VCaP (cell line): ENCODE measurements at regions not wholly inside any gene's neighbourhood (a gene's known extent, or its start where the extent isn't known, plus 50 kb on each side); places are given as distances from the start of the nearest gene placed in this dataset.
"Not testable (repeated sequence)": the region's sequence is repeated elsewhere in the genome, so short reads cannot be mapped to it uniquely, and the experiment has no call there.

Source experiments
- H3K27ac ChIP-seq: fragments of 450-650 bp; 2 replicates; pipeline ENCODE4 v1.5.1; 2017
- CTCF ChIP-seq: fragments of 450-650 bp; conservative IDR thresholded peaks from 2 replicates; pipeline ENCODE4 v1.5.1; 2017; ENCODE audit warnings: mild to moderate bottlenecking, moderate library complexity

GRCh38 chr6:68071740-68072139, 563.3 kb upstream of the ADGRB3 start:
- TF ChIP-seq CTCF, result no peak
- no peak overlapping the region for H3K27ac ChIP-seq

- TF ChIP-seq CTCF, result no peak
- H3K27ac ChIP-seq, result no peak overlapping the region
Measured at GRCh38 chr6:68069921-68070710, 565.0 kb upstream of the ADGRB3 start.

GRCh38 chr6:68059899-68060298, 575.2 kb upstream of the ADGRB3 start:
- H3K27ac ChIP-seq, result no peak overlapping the region
- no peak for TF ChIP-seq CTCF

GRCh38 chr6:68059261-68059660, 575.8 kb upstream of the ADGRB3 start:
- no peak for TF ChIP-seq CTCF
- H3K27ac ChIP-seq, result no peak overlapping the region

GRCh38 chr6:68056596-68056995, 578.5 kb upstream of the ADGRB3 start:
- H3K27ac ChIP-seq, result not testable (repeated sequence)

GRCh38 chr6:68054756-68055155, 580.3 kb upstream of the ADGRB3 start:
- H3K27ac ChIP-seq, result no peak overlapping the region
- no peak for TF ChIP-seq CTCF

GRCh38 chr6:68053805-68054373, 581.2 kb upstream of the ADGRB3 start:
- H3K27ac ChIP-seq, result no peak overlapping the region
- no peak for TF ChIP-seq CTCF

- no peak overlapping the region for H3K27ac ChIP-seq
- TF ChIP-seq CTCF, result no peak
Measured at GRCh38 chr6:68052234-68052633, 582.8 kb upstream of the ADGRB3 start.
